OCI-LY3 (cell line): ENCODE measurements at regions not wholly inside any gene's neighbourhood (a gene's known extent, or its start where the extent isn't known, plus 50 kb on each side); places are given as distances from the start of the nearest gene placed in this dataset.

ENCODE experiments used
- CTCF ChIP-seq: fragments of 200-600, 300-600 bp; sonication (generic); IDR thresholded peaks from 2 replicates; pipeline ENCODE4 v1.5.1; 2014; ENCODE audit warnings: antibody characterized with exemption, low read length, low read depth
- EZH2phosphoT487 ChIP-seq: fragments of 200-600 bp; shearing (Covaris generic); IDR thresholded peaks from 2 replicates; pipeline ENCODE4 v1.6.1; 2018; ENCODE audit warnings: antibody characterized with exemption, mixed run types, low read depth

GRCh38 chr2:74741629-74742028 is 87.6 kb downstream of the SEMA4F start:
- no peak for TF ChIP-seq CTCF
- no peak for TF ChIP-seq EZH2phosphoT487
